Mesenchymal stem cell (in vitro differentiated cells and primary cell): ENCODE measurements at regions not wholly inside any gene's neighbourhood (a gene's known extent, or its start where the extent isn't known, plus 50 kb on each side); places are given as distances from the start of the nearest gene placed in this dataset.
A peak's percentile ranks its signal among the peaks of the same experiment; 100 is the strongest.

Experiments
- DNase-seq: peaks from one replicate; pipeline ENCODE4 v3.0.0-alpha.2; 2013
- H2AFZ ChIP-seq: one replicate; pipeline ENCODE4 v1.6.1; 2013; ENCODE audit warnings: low read depth, mild to moderate bottlenecking, control low read depth, inconsistent platforms, low read length, moderate library complexity
- H2AK5ac ChIP-seq: 2 replicates; pipeline ENCODE4 v1.6.1; 2013; ENCODE audit warnings: low read length, moderate library complexity, mild to moderate bottlenecking, inconsistent platforms; ENCODE audit not compliant: severe bottlenecking
- H2BK120ac ChIP-seq: one replicate; pipeline ENCODE4 v1.6.1; 2013; ENCODE audit warnings: low read depth, mild to moderate bottlenecking, inconsistent platforms, low read length, moderate library complexity
- H2BK12ac ChIP-seq, 2 experiments: one replicate each; pipeline ENCODE4 v1.6.1; 2013; ENCODE audit warnings: inconsistent platforms in 2 of 2, low read length in 2 of 2, mild to moderate bottlenecking in 2 of 2, moderate library complexity in 2 of 2, control low read depth in 1 of 2
- H2BK15ac ChIP-seq: one replicate; pipeline ENCODE4 v1.6.1; 2013; ENCODE audit warnings: mild to moderate bottlenecking, low read depth, inconsistent platforms; ENCODE audit not compliant: poor library complexity, severe bottlenecking
- H2BK5ac ChIP-seq: 2 replicates; pipeline ENCODE4 v1.6.1; 2013; ENCODE audit warnings: low read depth, mild to moderate bottlenecking, low read length, control low read depth, inconsistent platforms; ENCODE audit not compliant: poor library complexity, severe bottlenecking
- H3K14ac ChIP-seq, 2 experiments: one replicate each; pipeline ENCODE4 v1.6.1; 2013; ENCODE audit warnings: inconsistent platforms in 2 of 2, low read length in 2 of 2, control low read depth in 1 of 2, mild to moderate bottlenecking in 1 of 2, moderate library complexity in 1 of 2
- H3K18ac ChIP-seq, 2 experiments: one replicate each; pipeline ENCODE4 v1.6.1; 2013; ENCODE audit warnings: inconsistent platforms in 2 of 2, low read length in 2 of 2, control low read depth in 1 of 2, low read depth in 1 of 2, mild to moderate bottlenecking in 1 of 2
- H3K23ac ChIP-seq, 2 experiments: one replicate each; pipeline ENCODE4 v1.6.1; 2013; ENCODE audit warnings: inconsistent platforms in 2 of 2, low read length in 2 of 2, mild to moderate bottlenecking in 2 of 2, moderate library complexity in 2 of 2, control low read depth in 1 of 2
- H3K27ac ChIP-seq: 2 replicates; pipeline ENCODE4 v1.5.1; 2013; ENCODE audit warnings: mild to moderate bottlenecking, moderate library complexity, low read length, control low read depth, inconsistent platforms; ENCODE audit not compliant: poor library complexity, severe bottlenecking
- H3K27me3 ChIP-seq, 2 experiments: 2 replicates each; pipeline versions ENCODE4 v1.6.1 to v1.7.0; 2013; ENCODE audit warnings: low read length in 2 of 2, mild to moderate bottlenecking in 2 of 2, moderate library complexity in 2 of 2, control low read depth in 1 of 2, inconsistent platforms in 1 of 2; ENCODE audit not compliant: control insufficient read depth in 1 of 2, insufficient read depth in 1 of 2
- H3K36me3 ChIP-seq, 2 experiments: 2 replicates each; pipeline versions ENCODE4 v1.6.1 to v1.7.0; 2013; ENCODE audit warnings: low read length in 2 of 2, control low read depth in 1 of 2, inconsistent platforms in 1 of 2, low read depth in 1 of 2, mild to moderate bottlenecking in 1 of 2; ENCODE audit not compliant: insufficient read depth in 2 of 2, control insufficient read depth in 1 of 2
- H3K4ac ChIP-seq, 2 experiments: one replicate each; pipeline ENCODE4 v1.6.1; 2013; ENCODE audit warnings: inconsistent platforms in 2 of 2, low read length in 2 of 2, mild to moderate bottlenecking in 2 of 2, moderate library complexity in 2 of 2, control low read depth in 1 of 2, low read depth in 1 of 2
- H3K4me1 ChIP-seq: 2 replicates; pipeline ENCODE4 v1.6.1; 2013; ENCODE audit warnings: low read depth, low read length, control low read depth; ENCODE audit not compliant: control insufficient read depth, insufficient read depth
- H3K4me2 ChIP-seq: 2 replicates; pipeline ENCODE4 v1.6.1; 2013; ENCODE audit warnings: low read length, mild to moderate bottlenecking, inconsistent platforms; ENCODE audit not compliant: poor library complexity, severe bottlenecking
- H3K4me3 ChIP-seq, 2 experiments: 2 replicates each; pipeline versions ENCODE4 v1.5.1 to v1.7.0; 2013; ENCODE audit warnings: low read length in 2 of 2, mild to moderate bottlenecking in 2 of 2, control low read depth in 1 of 2, low read depth in 1 of 2; ENCODE audit not compliant: insufficient read depth in 1 of 2
- H3K79me1 ChIP-seq: replicated peaks from 2 replicates; pipeline ENCODE4 v1.6.1; 2013; ENCODE audit warnings: mild to moderate bottlenecking, control low read depth, low read length, inconsistent platforms; ENCODE audit not compliant: poor library complexity, severe bottlenecking
- H3K9ac ChIP-seq: 2 replicates; pipeline ENCODE4 v1.7.0; 2013; ENCODE audit warnings: mild to moderate bottlenecking, low read length, moderate library complexity
- H3K9me3 ChIP-seq: 2 replicates; pipeline ENCODE4 v1.7.0; 2013; ENCODE audit warnings: mild to moderate bottlenecking, low read length; ENCODE audit not compliant: control insufficient read depth
- H4K8ac ChIP-seq: one replicate; pipeline ENCODE4 v1.6.1; 2013; ENCODE audit warnings: inconsistent platforms, mild to moderate bottlenecking, low read length, moderate library complexity
- H4K91ac ChIP-seq: one replicate; pipeline ENCODE4 v1.6.1; 2013; ENCODE audit warnings: mild to moderate bottlenecking, low read length, inconsistent platforms
- WGBS: methylation state at CpG from one replicate; pipeline ENCODE4 v1.1.7; 2013; ENCODE audit warnings: mixed read lengths; 5-methylcytosine and 5-hydroxymethylcytosine counted together

- H3K27ac ChIP-seq = no peak overlapping the region
- H2AK5ac ChIP-seq = peak overlapping the region; percentile 22
- no peak for DNase-seq
- no peak overlapping the region for H4K91ac ChIP-seq
- H3K4me3 ChIP-seq = no peak overlapping the region
- 67% methylated on average over 6 of the region's 6 CpGs for WGBS
- H3K9ac ChIP-seq = no peak overlapping the region
- no peak overlapping the region for H3K4me2 ChIP-seq
- no peak overlapping the region for H2BK15ac ChIP-seq
- no peak overlapping the region for H3K4ac ChIP-seq
- no peak overlapping the region for H2AFZ ChIP-seq
- H4K8ac ChIP-seq = no peak overlapping the region
- no peak overlapping the region for H3K23ac ChIP-seq
- H2BK5ac ChIP-seq = no peak overlapping the region
- H3K4me1 ChIP-seq = no peaks in the 10 kb centered on the region
- no peak overlapping the region for H2BK12ac ChIP-seq
- no peak overlapping the region for H2BK120ac ChIP-seq
- H3K36me3 ChIP-seq = no peaks in the 10 kb centered on the region
- no peaks in the 10 kb centered on the region for H3K79me1 ChIP-seq
- H3K9me3 ChIP-seq = no peaks in the 10 kb centered on the region
- peak overlapping the region in 1 of 2 experiments; percentile 12 for H3K14ac ChIP-seq
- H3K27me3 ChIP-seq = no peaks in the 10 kb centered on the region
- no peak overlapping the region for H3K18ac ChIP-seq
These were observed 53.4 kb downstream of the GAS1 start for GRCh38 chr9:86893811-86894490.

- Histone ChIP-seq H3K4me3 (no peak overlapping the region), H4K91ac (no peak overlapping the region), H2BK120ac (no peak overlapping the region), H3K9me3 (no peaks in the 10 kb centered on the region), H3K18ac (no peak overlapping the region), H3K4me2 (no peak overlapping the region), H3K27ac (no peak overlapping the region), H2AK5ac (no peak overlapping the region), H3K36me3 (no peaks in the 10 kb centered on the region), H2BK5ac (no peak overlapping the region), H2AFZ (no peak overlapping the region), H3K9ac (no peak overlapping the region), H3K23ac (no peak overlapping the region), H4K8ac (no peak overlapping the region), H3K4me1 (no peaks in the 10 kb centered on the region), H3K4ac (no peak overlapping the region), H3K14ac (no peak overlapping the region), H2BK15ac (no peak overlapping the region), H2BK12ac (no peak overlapping the region), H3K79me1 (no peaks in the 10 kb centered on the region), H3K27me3 (no peaks in the 10 kb centered on the region)
- DNase-seq = no peak
- 43% methylated on average over 3 of the region's 3 CpGs for WGBS
These were observed 54.7 kb downstream of the GAS1 start for GRCh38 chr9:86892576-86892975.

GRCh38 chr9:86891886-86892437 lies 55.3 kb downstream of the GAS1 start:
- Histone ChIP-seq H3K4me1 (no peaks in the 10 kb centered on the region), H4K8ac (no peak overlapping the region), H3K23ac (no peak overlapping the region), H3K4me3 (no peak overlapping the region), H2BK15ac (no peak overlapping the region), H3K36me3 (no peaks in the 10 kb centered on the region), H3K4ac (no peak overlapping the region), H3K18ac (no peak overlapping the region), H3K27me3 (no peaks in the 10 kb centered on the region), H3K9me3 (no peaks in the 10 kb centered on the region), H2AK5ac (no peak overlapping the region), H2BK5ac (no peak overlapping the region), H3K4me2 (no peak overlapping the region), H2BK12ac (no peak overlapping the region), H3K27ac (no peak overlapping the region), H3K14ac (no peak overlapping the region), H3K79me1 (no peaks in the 10 kb centered on the region), H3K9ac (no peak overlapping the region), H2BK120ac (no peak overlapping the region), H4K91ac (no peak overlapping the region), H2AFZ (no peak overlapping the region)
- WGBS = 75% methylated on average over 4 of the region's 4 CpGs
- no peak for DNase-seq

- no peak overlapping the region for H3K9ac ChIP-seq
- no peak overlapping the region for H2BK5ac ChIP-seq
- no peak overlapping the region for H3K23ac ChIP-seq
- H3K4me3 ChIP-seq = no peak overlapping the region
- no peak overlapping the region for H4K8ac ChIP-seq
- DNase-seq = no peak
- H2BK12ac ChIP-seq = no peak overlapping the region
- no peak overlapping the region for H3K14ac ChIP-seq
- H3K79me1 ChIP-seq = no peaks in the 10 kb centered on the region
- no peaks in the 10 kb centered on the region for H3K9me3 ChIP-seq
- H3K18ac ChIP-seq = no peak overlapping the region
- H3K27me3 ChIP-seq = no peaks in the 10 kb centered on the region
- H2AK5ac ChIP-seq = no peak overlapping the region
- no peak overlapping the region for H3K27ac ChIP-seq
- H2AFZ ChIP-seq = no peak overlapping the region
- no peak overlapping the region for H3K4me2 ChIP-seq
- 59% methylated on average over 3 of the region's 3 CpGs for WGBS
- H3K4me1 ChIP-seq = no peaks in the 10 kb centered on the region
- H4K91ac ChIP-seq = no peak overlapping the region
- no peak overlapping the region for H2BK15ac ChIP-seq
- H2BK120ac ChIP-seq = no peak overlapping the region
- H3K4ac ChIP-seq = no peak overlapping the region
- H3K36me3 ChIP-seq = no peaks in the 10 kb centered on the region
These were observed 56.2 kb downstream of the GAS1 start for GRCh38 chr9:86891091-86891490.
